CD8-positive, alpha-beta memory T cell (primary cell): ENCODE measurements at regions not wholly inside any gene's neighbourhood (a gene's known extent, or its start where the extent isn't known, plus 50 kb on each side); places are given as distances from the start of the nearest gene placed in this dataset.
"Not testable (repeated sequence)": the region's sequence is repeated elsewhere in the genome, so short reads cannot be mapped to it uniquely, and the experiment has no call there.

Source experiments
- CTCF ChIA-PET: fragments of 350-600 bp; sonication (Branson Sonifier 250); formaldehyde crosslinking; loops from one replicate; lab custom pipeline; 2021; ENCODE audit warnings: antibody characterized with exemption; lab: Charles Lee
- POLR2A ChIA-PET: fragments of 350-600 bp; sonication (Branson Sonifier 250); formaldehyde crosslinking; loops from one replicate; lab custom pipeline; 2021; ENCODE audit warnings: antibody characterized with exemption; lab: Charles Lee
- DNase-seq, 5 donors: peaks; one replicate each; pipeline versions ENCODE4 v3.0.0 to v3.0.0-alpha.2; 2020 to 2022; ENCODE audit warnings: mixed read lengths in 1 of 5
- H3K27ac ChIP-seq: one replicate; pipeline ENCODE4 v1.7.0; 2013; ENCODE audit warnings: low read depth, mild to moderate bottlenecking, low read length, moderate library complexity
- H3K27me3 ChIP-seq: 2 replicates; pipeline ENCODE4 v1.7.0; 2013; ENCODE audit warnings: low read length, mild to moderate bottlenecking; ENCODE audit not compliant: insufficient read depth, poor library complexity, severe bottlenecking
- H3K36me3 ChIP-seq: 2 replicates; pipeline ENCODE4 v1.7.0; 2013; ENCODE audit warnings: mild to moderate bottlenecking, low read length, moderate library complexity; ENCODE audit not compliant: insufficient read depth
- H3K4me1 ChIP-seq: 2 replicates; pipeline ENCODE4 v1.7.0; 2013; ENCODE audit warnings: mild to moderate bottlenecking, low read length, moderate library complexity; ENCODE audit not compliant: insufficient read depth
- H3K4me3 ChIP-seq: 2 replicates; pipeline ENCODE4 v1.7.0; 2013; ENCODE audit warnings: mild to moderate bottlenecking, low read length
- H3K9me3 ChIP-seq: 2 replicates; pipeline ENCODE4 v1.7.0; 2013; ENCODE audit warnings: mild to moderate bottlenecking, low read length
- H3K27ac Mint-ChIP-seq, 8 donors: one replicate each; pipeline ENCODE4 v1.8.0; 2020 to 2021; ENCODE audit warnings: mixed read lengths in 8 of 8, mild to moderate bottlenecking in 6 of 8, inconsistent platforms in 3 of 8, moderate library complexity in 3 of 8
- H3K27me3 Mint-ChIP-seq, 2 donors: one replicate each; pipeline ENCODE4 v1.8.0; 2020 to 2021; ENCODE audit warnings: mixed read lengths in 2 of 2, mild to moderate bottlenecking in 1 of 2, moderate library complexity in 1 of 2
- H3K36me3 Mint-ChIP-seq, 3 donors: one replicate each; pipeline ENCODE4 v1.8.0; 2020 to 2021; ENCODE audit warnings: mixed read lengths in 3 of 3, inconsistent platforms in 1 of 3, mild to moderate bottlenecking in 1 of 3
- H3K4me1 Mint-ChIP-seq, 3 donors: one replicate each; pipeline ENCODE4 v1.8.0; 2020 to 2021; ENCODE audit warnings: mixed read lengths in 3 of 3, inconsistent platforms in 1 of 3, mild to moderate bottlenecking in 1 of 3
- H3K4me3 Mint-ChIP-seq, 7 donors: one replicate each; pipeline ENCODE4 v1.8.0; 2020 to 2021; ENCODE audit warnings: mixed read lengths in 7 of 7, mild to moderate bottlenecking in 6 of 7, moderate library complexity in 4 of 7, inconsistent platforms in 2 of 7
- H3K9me3 Mint-ChIP-seq, 5 donors: one replicate each; pipeline ENCODE4 v1.8.0; 2020 to 2022; ENCODE audit warnings: mixed read lengths in 5 of 5, mild to moderate bottlenecking in 3 of 5, moderate library complexity in 2 of 5, inconsistent platforms in 1 of 5

DNA sequence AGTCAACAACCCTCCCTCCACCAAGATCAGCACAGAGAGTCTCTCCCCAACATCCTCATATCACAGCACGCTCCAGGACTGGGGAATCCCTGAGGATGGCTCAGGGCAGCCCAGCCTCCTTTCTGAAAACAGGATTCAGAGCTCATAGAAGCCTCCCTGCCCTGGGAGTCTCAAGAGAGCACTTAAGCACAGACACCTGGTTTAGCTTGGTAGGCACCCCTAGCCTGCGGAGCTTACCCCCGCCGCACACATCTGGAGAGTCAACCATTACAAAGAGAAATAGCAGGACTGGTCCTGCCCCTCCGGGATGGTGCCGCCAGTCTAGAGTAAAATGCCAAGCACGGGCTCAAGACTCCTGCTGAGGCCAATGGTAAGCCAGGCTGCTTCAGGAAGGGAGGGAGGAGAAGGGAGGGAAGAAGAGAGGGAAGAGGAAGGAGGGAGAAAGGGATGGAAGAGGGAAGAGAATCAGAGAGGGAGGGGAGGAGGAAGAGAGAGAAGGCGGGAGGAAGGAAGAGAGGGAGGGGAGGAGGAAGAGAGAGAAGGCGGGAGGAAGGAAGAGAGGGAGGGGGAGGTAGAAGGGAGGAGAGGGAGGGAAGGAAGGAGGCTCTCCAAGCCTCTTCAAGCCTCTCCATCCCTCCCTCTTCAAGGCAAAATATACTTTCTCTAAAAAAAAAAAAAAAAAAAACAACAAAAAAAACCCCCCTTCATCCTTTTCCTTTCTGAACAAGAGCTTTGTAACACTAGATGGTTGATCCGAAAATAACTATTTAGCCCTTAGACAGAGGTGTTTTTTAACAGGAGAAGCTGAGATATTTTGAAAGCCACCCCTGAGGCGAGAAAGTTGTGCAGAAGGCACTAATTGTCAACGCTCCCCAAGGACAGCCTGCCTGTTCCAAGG, 278.6 kb upstream of the TLE3 start:
- Mint-ChIP-seq H3K9me3 (peaks cover 0 to 3% (median 0%) of the 10 kb centered on the region in 5 donors), H3K4me3 (no peak overlapping the region), H3K36me3 (no peaks in the 10 kb centered on the region), H3K4me1 (peaks cover 0 to 1% (median 0%) of the 10 kb centered on the region in 3 donors), H3K27me3 (peaks cover 28 to 33% of the 10 kb centered on the region in 2 donors), H3K27ac (no peak overlapping the region)
- DNase-seq, result no peak
- H3K4me3 ChIP-seq, result no peak overlapping the region
- no peaks in the 10 kb centered on the region for H3K9me3 ChIP-seq
- H3K27ac ChIP-seq, result no peak overlapping the region
- ChIA-PET CTCF (no interaction called here), POLR2A (no interaction called here)
- H3K27me3 ChIP-seq, result no peaks in the 10 kb centered on the region
- no peaks in the 10 kb centered on the region for H3K4me1 ChIP-seq
- H3K36me3 ChIP-seq, result no peaks in the 10 kb centered on the region

- Histone ChIP-seq H3K27me3 (no peaks in the 10 kb centered on the region), H3K4me3 (no peak overlapping the region), H3K27ac (no peak overlapping the region), H3K9me3 (no peaks in the 10 kb centered on the region), H3K4me1 (no peaks in the 10 kb centered on the region), H3K36me3 (no peaks in the 10 kb centered on the region)
- H3K9me3 Mint-ChIP-seq, result peaks cover 0 to 3% (median 0%) of the 10 kb centered on the region in 5 donors
- DNase-seq, result no peak
- H3K4me1 Mint-ChIP-seq, result peaks cover 0 to 1% (median 0%) of the 10 kb centered on the region in 3 donors
- CTCF ChIA-PET, result no interaction called here
- H3K36me3 Mint-ChIP-seq, result no peaks in the 10 kb centered on the region
- peaks cover 28 to 33% of the 10 kb centered on the region in 2 donors for H3K27me3 Mint-ChIP-seq
- no peak overlapping the region for H3K27ac Mint-ChIP-seq
- POLR2A ChIA-PET, result no interaction called here
- no peak overlapping the region for H3K4me3 Mint-ChIP-seq
Measured at GRCh38 chr15:70375586-70375985, 277.9 kb upstream of the TLE3 start.

DNA sequence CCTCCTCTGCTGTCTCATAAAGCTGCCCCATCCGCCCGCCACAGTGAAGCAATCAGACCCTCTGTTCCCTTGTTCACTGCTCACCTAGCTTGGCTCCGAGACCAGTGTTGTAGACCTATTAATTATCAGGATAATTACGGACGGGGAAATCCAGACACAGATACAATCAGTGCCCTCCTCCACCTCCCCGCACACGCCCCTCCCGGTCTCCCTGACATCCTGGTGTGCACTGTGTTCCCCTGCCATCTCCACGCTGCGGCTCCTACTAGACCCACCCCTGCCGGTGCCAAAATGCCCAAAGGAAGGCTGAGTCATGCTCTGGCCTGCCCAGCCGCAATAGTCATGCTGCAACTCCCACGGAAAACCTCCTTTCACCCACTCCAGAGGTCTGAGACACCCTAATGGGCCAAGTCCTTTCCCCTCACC, 277.3 kb upstream of the TLE3 start:
- Histone ChIP-seq H3K36me3 (no peaks in the 10 kb centered on the region), H3K27me3 (no peaks in the 10 kb centered on the region), H3K27ac (no peak overlapping the region), H3K9me3 (no peaks in the 10 kb centered on the region), H3K4me1 (no peaks in the 10 kb centered on the region), H3K4me3 (no peak overlapping the region)
- ChIA-PET POLR2A (no interaction called here), CTCF (no interaction called here)
- DNase-seq, result no peak
- H3K27me3 Mint-ChIP-seq, result peaks cover 28 to 33% of the 10 kb centered on the region in 2 donors
- H3K27ac Mint-ChIP-seq, result no peak overlapping the region
- H3K4me1 Mint-ChIP-seq, result peaks cover 0 to 1% (median 0%) of the 10 kb centered on the region in 3 donors
- H3K4me3 Mint-ChIP-seq, result no peak overlapping the region
- no peaks in the 10 kb centered on the region for H3K36me3 Mint-ChIP-seq
- H3K9me3 Mint-ChIP-seq, result peaks cover 0 to 3% (median 0%) of the 10 kb centered on the region in 5 donors

DNA sequence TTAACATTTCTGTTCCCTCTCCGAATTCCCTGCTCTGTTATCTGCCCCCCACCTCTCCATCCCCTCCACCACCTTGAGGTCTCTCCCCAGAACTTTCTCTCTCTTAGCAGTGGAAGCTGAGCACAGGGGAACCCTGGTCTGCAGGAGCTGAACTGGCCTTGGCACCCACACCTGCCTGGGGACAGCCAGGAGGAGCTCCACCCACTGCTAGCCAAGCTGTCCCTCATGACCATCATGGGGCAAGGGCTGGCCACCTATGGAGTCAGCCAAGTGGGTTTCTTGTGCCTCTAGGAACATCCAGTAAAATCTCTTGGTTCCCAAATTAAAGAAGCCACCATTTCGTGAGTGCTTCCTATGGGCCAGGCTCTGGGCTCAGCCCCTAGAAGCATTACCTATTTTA, 276.4 kb upstream of the TLE3 start:
- H3K4me3 Mint-ChIP-seq, result no peak overlapping the region
- H3K27me3 Mint-ChIP-seq, result peaks cover 25 to 33% of the 10 kb centered on the region in 2 donors
- no peaks in the 10 kb centered on the region for H3K36me3 Mint-ChIP-seq
- DNase-seq, result no peak
- no peak overlapping the region for H3K27ac ChIP-seq
- peaks cover 0 to 3% (median 0%) of the 10 kb centered on the region in 5 donors for H3K9me3 Mint-ChIP-seq
- H3K36me3 ChIP-seq, result no peaks in the 10 kb centered on the region
- ChIA-PET CTCF (no interaction called here), POLR2A (no interaction called here)
- no peak overlapping the region for H3K4me3 ChIP-seq
- H3K27me3 ChIP-seq, result no peaks in the 10 kb centered on the region
- peaks cover 0 to 1% (median 0%) of the 10 kb centered on the region in 3 donors for H3K4me1 Mint-ChIP-seq
- H3K4me1 ChIP-seq, result no peaks in the 10 kb centered on the region
- no peak overlapping the region for H3K27ac Mint-ChIP-seq
- no peaks in the 10 kb centered on the region for H3K9me3 ChIP-seq

GRCh38 chr15:70373439-70373838, 275.7 kb upstream of the TLE3 start:
- H3K4me1 ChIP-seq, H3K9me3 ChIP-seq, POLR2A ChIA-PET, H3K27ac ChIP-seq, H3K27ac Mint-ChIP-seq, H3K4me3 Mint-ChIP-seq, DNase-seq, H3K4me1 Mint-ChIP-seq, H3K36me3 Mint-ChIP-seq, H3K27me3 ChIP-seq, H3K36me3 ChIP-seq, CTCF ChIA-PET, H3K4me3 ChIP-seq, H3K9me3 Mint-ChIP-seq: not testable (repeated sequence)
- peaks cover 21 to 36% of the 10 kb centered on the region in 2 donors for H3K27me3 Mint-ChIP-seq

GRCh38 chr15:70367913-70368705, 270.4 kb upstream of the TLE3 start:
- POLR2A ChIA-PET, CTCF ChIA-PET, H3K4me1 Mint-ChIP-seq, H3K36me3 Mint-ChIP-seq, H3K4me3 ChIP-seq, H3K4me1 ChIP-seq, H3K4me3 Mint-ChIP-seq, H3K27me3 ChIP-seq, H3K27ac ChIP-seq, H3K9me3 ChIP-seq, DNase-seq, H3K9me3 Mint-ChIP-seq, H3K36me3 ChIP-seq, H3K27ac Mint-ChIP-seq: not testable (repeated sequence)
- H3K27me3 Mint-ChIP-seq, result peaks cover 12 to 18% of the 10 kb centered on the region in 2 donors

DNA sequence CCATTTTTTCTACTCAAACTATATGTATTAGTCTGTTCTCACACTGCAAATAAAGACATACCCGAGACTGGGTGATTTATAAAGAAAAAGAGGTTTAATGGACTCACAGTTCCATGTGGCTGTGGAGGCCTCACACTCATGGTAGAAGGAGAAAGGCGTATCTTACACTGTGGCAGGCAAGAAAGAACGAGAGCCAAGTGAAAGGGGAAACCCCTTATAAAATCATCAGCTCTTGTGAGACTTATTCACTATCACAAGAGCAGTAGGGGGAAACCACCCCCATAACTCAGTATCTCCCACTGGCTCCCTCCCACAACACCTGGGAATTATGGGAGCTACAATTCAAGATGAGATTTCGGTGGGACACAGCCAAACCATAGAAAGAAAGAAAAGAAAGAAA, 266.3 kb upstream of the TLE3 start:
- H3K27ac Mint-ChIP-seq, result not testable (repeated sequence)

GRCh38 chr15:70362886-70363285, 265.2 kb upstream of the TLE3 start:
- H3K27me3 ChIP-seq, result no peaks in the 10 kb centered on the region
- no peak overlapping the region for H3K27ac ChIP-seq
- Mint-ChIP-seq H3K4me1 (no peaks in the 10 kb centered on the region), H3K27ac (no peak overlapping the region), H3K36me3 (peaks cover 0 to 2% (median 0%) of the 10 kb centered on the region in 3 donors), H3K9me3 (peaks cover 0 to 2% (median 0%) of the 10 kb centered on the region in 5 donors), H3K4me3 (no peak overlapping the region), H3K27me3 (peaks cover 12 to 27% of the 10 kb centered on the region in 2 donors)
- no peaks in the 10 kb centered on the region for H3K4me1 ChIP-seq
- no peak overlapping the region for H3K4me3 ChIP-seq
- no peak for DNase-seq
- H3K36me3 ChIP-seq, result no peaks in the 10 kb centered on the region
- ChIA-PET POLR2A (no interaction called here), CTCF (no interaction called here)
- H3K9me3 ChIP-seq, result no peaks in the 10 kb centered on the region

More for the DNA sequence above, 266.3 kb upstream of the TLE3 start:
- H3K4me3 ChIP-seq, H3K9me3 ChIP-seq, H3K4me3 Mint-ChIP-seq, DNase-seq, H3K4me1 Mint-ChIP-seq, H3K9me3 Mint-ChIP-seq, H3K36me3 Mint-ChIP-seq, H3K4me1 ChIP-seq, H3K27ac ChIP-seq, H3K36me3 ChIP-seq, CTCF ChIA-PET, H3K27me3 ChIP-seq: not testable (repeated sequence)
- POLR2A ChIA-PET, result interaction anchor here (0.7 kb wide), 1 partner anchor 99 kb away, joined by 4 read pairs; no protein-coding TSS in a partner anchor
- H3K27me3 Mint-ChIP-seq, result peaks cover 10 to 30% of the 10 kb centered on the region in 2 donors
